Esophagus squamous epithelium (tissue), 4 donors: ENCODE measurements at regions not wholly inside any gene's neighbourhood (a gene's known extent, or its start where the extent isn't known, plus 50 kb on each side); places are given as distances from the start of the nearest gene placed in this dataset.

Experiments used
- CTCF ChIP-seq, 6 experiments: fragments of 450-650 bp in 4 of 6; fragments of 200-600 bp in 2 of 6; sonication (generic) in 2 of 6; IDR thresholded peaks; one replicate each; pipeline ENCODE4 v1.5.1; 2016 to 2019; ENCODE audit warnings: antibody characterized with exemption in 6 of 6, mild to moderate bottlenecking in 4 of 6, moderate library complexity in 4 of 6
- POLR2A ChIP-seq, 4 donors: fragments of 450-650 bp; IDR thresholded peaks; one replicate each; pipeline ENCODE4 v1.6.1; 2017; ENCODE audit warnings: antibody characterized with exemption in 4 of 4, mild to moderate bottlenecking in 4 of 4, moderate library complexity in 3 of 4

- no peak for TF ChIP-seq CTCF (IDR thresholded peaks at IDR 0.05)
- no peak for TF ChIP-seq POLR2A (IDR thresholded peaks at IDR 0.05)
These were observed 772.2 kb upstream of the SGO1 start for GRCh38 chr3:20958161-20958560.
